Esophagus muscularis mucosa (tissue), 3 donors: ENCODE measurements at regions not wholly inside any gene's neighbourhood (a gene's known extent, or its start where the extent isn't known, plus 50 kb on each side); places are given as distances from the start of the nearest gene placed in this dataset.

ENCODE experiments used
- CTCF ChIP-seq, 3 experiments: fragments of 200-600 bp in 2 of 3; fragments of 450-650 bp in 1 of 3; sonication (generic) in 2 of 3; IDR thresholded peaks; one replicate each; pipeline ENCODE4 v1.5.1; 2017 to 2019; ENCODE audit warnings: antibody characterized with exemption in 3 of 3, mild to moderate bottlenecking in 2 of 3, moderate library complexity in 1 of 3
- POLR2AphosphoS5 ChIP-seq, 2 donors: sonication (generic); formaldehyde crosslinking; IDR thresholded peaks; one replicate each; pipeline ENCODE4 v1.6.1; 2017; ENCODE audit warnings: antibody characterized with exemption in 2 of 2

- TF ChIP-seq CTCF (IDR thresholded peaks at IDR 0.05) (no peak), POLR2AphosphoS5 (IDR thresholded peaks at IDR 0.05) (no peak)
Observed at GRCh38 chr7:80311313-80311712, 176.7 kb downstream of the GNAI1 start.
